ENCODE measurements at regions not wholly inside any gene's neighbourhood (a gene's known extent, or its start where the extent isn't known, plus 50 kb on each side); places are given as distances from the start of the nearest gene placed in this dataset.

GRCh38 chr15:95868970-95869369 is 461.5 kb upstream of the NR2F2 start:
- no peak for DNase-seq (ENCODE audit: low read depth)

GRCh38 chr15:95869920-95870319 is 460.6 kb upstream of the NR2F2 start:
- DNase-seq (ENCODE audit: low read depth): no peak

GRCh38 chr15:95872366-95872771 is 458.1 kb upstream of the NR2F2 start:
- DNase-seq (ENCODE audit: low read depth): no peak

- DNase-seq (ENCODE audit: low read depth): no peak
Measured at GRCh38 chr15:95874637-95875036, 455.9 kb upstream of the NR2F2 start.

GRCh38 chr15:95875121-95875643 is 455.3 kb upstream of the NR2F2 start:
- no peak for DNase-seq (ENCODE audit: low read depth)

- DNase-seq (ENCODE audit: low read depth): no peak
Measured at GRCh38 chr15:95880031-95880570, 450.4 kb upstream of the NR2F2 start.

- DNase-seq (ENCODE audit: low read depth): no peak
Measured at GRCh38 chr15:95880630-95881029, 449.9 kb upstream of the NR2F2 start.

GRCh38 chr15:95883064-95883463 is 447.4 kb upstream of the NR2F2 start:
- DNase-seq (ENCODE audit: low read depth): no peak

GRCh38 chr15:95884276-95884675 is 446.2 kb upstream of the NR2F2 start:
- no peak for DNase-seq (ENCODE audit: low read depth)

GRCh38 chr15:95887666-95888390 is 442.7 kb upstream of the NR2F2 start:
- no peak for DNase-seq (ENCODE audit: low read depth)

- DNase-seq (ENCODE audit: low read depth): no peak
Measured at GRCh38 chr15:95888762-95889161, 441.7 kb upstream of the NR2F2 start.

GRCh38 chr15:95894407-95894956 is 436.0 kb upstream of the NR2F2 start:
- DNase-seq (ENCODE audit: low read depth): no peak

- DNase-seq (ENCODE audit: low read depth): no peak
Measured at GRCh38 chr15:95895508-95895907, 435.0 kb upstream of the NR2F2 start.

- no peak for DNase-seq (ENCODE audit: low read depth)
Measured at GRCh38 chr15:95897651-95898050, 432.8 kb upstream of the NR2F2 start.

- DNase-seq (ENCODE audit: low read depth): no peak
Measured at GRCh38 chr15:95898761-95899160, 431.7 kb upstream of the NR2F2 start.

- no peak for DNase-seq (ENCODE audit: low read depth)
Measured at GRCh38 chr15:95901271-95901670, 429.2 kb upstream of the NR2F2 start.

- no peak for DNase-seq (ENCODE audit: low read depth)
Measured at GRCh38 chr15:95902606-95903005, 427.9 kb upstream of the NR2F2 start.

- no peak for DNase-seq (ENCODE audit: low read depth)
Measured at GRCh38 chr15:95903352-95903751, 427.1 kb upstream of the NR2F2 start.

- DNase-seq (ENCODE audit: low read depth): no peak
Measured at GRCh38 chr15:95910643-95911212, 419.8 kb upstream of the NR2F2 start.

GRCh38 chr15:95911570-95912279 is 418.8 kb upstream of the NR2F2 start:
- no peak for DNase-seq (ENCODE audit: low read depth)

- no peak for DNase-seq (ENCODE audit: low read depth)
Measured at GRCh38 chr15:95912280-95912625, 418.2 kb upstream of the NR2F2 start.

GRCh38 chr15:95912728-95913127 is 417.8 kb upstream of the NR2F2 start:
- DNase-seq (ENCODE audit: low read depth): no peak

- no peak for DNase-seq (ENCODE audit: low read depth)
Measured at GRCh38 chr15:95916568-95916967, 413.9 kb upstream of the NR2F2 start.
